HG02763 (cell line): ENCODE measurements at regions not wholly inside any gene's neighbourhood (a gene's known extent, or its start where the extent isn't known, plus 50 kb on each side); places are given as distances from the start of the nearest gene placed in this dataset.
"Not testable (repeated sequence)": the region's sequence is repeated elsewhere in the genome, so short reads cannot be mapped to it uniquely, and the experiment has no call there.

Source experiments
- ATAC-seq: cut with Tn5 transposase; IDR thresholded peaks from one replicate; pipeline ENCODE4 v1.9.1; 2021; ENCODE audit warnings: mild to moderate bottlenecking, moderate library complexity; ENCODE audit not compliant: unreplicated experiment

DNA sequence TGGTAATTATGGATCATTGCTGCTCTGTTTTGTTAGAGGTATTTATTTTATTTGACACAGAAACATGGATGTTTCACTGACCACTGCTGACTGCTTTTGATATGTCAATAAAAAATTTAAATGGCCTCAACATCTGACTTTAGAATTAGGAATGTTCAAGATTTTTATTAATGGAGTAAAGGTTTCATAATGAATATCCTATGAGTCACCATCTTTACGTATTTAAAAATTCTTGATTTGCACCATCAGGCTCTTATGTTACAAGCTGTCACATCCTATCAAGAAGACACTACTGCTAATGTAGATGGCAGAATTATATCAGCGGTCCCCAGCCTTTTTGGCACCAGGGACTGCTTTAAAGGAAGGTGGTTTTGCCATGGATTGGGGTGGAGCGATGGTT is 578.7 kb upstream of the NRP1 start:
- ATAC-seq: no peak

DNA sequence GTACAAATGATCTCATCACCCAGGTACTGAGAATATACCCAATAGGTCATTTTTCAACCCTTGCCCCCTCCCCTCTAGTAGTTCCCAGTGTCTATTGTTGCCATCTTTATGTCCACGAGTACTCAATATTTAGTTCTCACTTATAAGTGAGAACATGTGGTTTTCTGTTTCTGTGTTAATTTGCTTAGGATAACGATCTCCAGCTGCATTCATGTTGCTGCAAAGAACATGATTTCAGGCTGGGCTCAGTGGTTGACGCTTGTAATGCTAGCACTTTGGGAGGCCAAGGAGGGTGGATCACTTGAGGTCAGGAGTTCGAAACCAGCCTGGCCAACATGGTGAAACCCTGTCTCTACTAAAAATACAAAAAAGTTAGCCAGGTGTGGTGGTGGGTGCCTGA is 575.0 kb upstream of the NRP1 start:
- ATAC-seq: not testable (repeated sequence)

DNA sequence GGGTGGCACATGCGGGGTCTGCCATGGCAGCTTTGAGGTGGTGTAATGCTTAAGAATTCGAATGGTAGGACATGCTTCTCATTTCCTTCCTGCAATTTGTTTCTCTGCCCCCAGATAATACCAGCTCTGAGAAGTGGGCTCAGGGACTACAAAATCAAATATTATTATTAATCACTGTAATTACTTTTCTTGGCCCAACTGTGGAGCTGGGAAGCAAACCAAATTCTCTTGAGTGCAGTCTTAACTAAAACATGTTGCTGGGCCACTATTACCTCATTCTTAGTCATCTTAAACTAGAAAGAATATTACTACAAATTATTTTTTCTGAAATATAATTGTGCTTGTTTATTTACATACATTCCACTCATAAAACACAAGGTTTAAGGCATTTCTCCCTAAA is 566.7 kb upstream of the NRP1 start:
- ATAC-seq: no peak

DNA sequence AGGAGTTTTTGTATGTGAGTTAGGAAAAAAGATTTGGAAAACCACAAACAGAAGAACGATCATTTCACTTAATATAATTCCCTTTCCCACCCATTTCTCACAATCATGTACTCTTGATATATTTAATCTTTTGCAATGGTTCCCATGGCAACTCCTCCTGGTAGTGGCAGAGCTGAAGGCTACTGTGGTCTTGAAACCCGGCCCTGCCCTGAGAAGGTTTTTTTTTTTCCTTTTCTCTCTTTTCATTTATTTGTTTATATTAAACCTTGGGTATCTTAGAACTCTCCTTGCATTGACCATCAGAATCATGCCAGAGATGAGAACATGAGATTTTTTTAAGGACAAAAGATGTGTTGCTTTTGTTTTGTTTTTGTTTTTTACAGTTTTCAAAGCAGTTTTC is 566.1 kb upstream of the NRP1 start:
- ATAC-seq: no peak

DNA sequence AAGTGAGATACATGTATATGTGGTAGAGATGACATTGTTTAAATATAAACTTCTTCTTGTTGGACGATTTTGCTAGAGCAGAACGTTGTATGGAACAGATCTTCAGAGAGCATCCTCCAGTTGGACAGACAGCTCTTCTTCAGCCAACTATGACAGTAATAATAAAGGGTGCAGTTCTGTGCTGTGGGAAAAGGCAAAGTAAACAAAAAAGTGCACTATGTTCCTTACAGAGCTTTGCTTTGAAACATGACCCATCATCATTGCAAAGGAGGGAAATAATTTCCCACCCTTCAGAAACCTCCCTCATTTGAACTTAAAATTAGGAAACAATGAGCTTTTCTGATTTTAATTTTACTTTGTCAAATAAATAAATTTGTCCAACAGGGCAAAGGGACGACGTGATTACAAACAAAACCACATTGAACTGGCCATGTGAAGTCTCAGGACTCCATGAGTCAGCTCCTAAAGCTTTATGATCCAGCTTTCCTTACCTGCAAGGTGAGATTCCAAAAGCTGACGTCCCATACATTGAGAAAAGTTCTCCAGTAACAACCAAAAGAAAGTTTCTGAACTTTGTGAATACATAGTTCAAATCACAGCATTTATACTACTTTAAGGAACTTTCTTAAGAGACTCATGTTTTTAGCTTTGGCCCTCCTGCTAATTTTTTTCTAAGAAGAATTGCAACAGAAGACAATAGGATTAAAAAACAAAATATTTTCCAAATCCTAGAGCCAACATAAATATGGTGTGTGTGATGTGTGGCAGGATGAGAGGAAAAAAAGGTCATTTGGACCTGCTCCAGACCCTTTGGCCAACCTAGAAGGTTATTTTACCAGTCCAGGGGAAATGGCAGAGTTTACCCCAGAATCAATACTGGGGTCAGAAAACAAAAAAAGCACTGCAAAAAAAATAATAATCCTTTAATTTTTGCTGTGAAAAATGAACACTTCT is 565.4 kb upstream of the NRP1 start:
- ATAC-seq: no peak

DNA sequence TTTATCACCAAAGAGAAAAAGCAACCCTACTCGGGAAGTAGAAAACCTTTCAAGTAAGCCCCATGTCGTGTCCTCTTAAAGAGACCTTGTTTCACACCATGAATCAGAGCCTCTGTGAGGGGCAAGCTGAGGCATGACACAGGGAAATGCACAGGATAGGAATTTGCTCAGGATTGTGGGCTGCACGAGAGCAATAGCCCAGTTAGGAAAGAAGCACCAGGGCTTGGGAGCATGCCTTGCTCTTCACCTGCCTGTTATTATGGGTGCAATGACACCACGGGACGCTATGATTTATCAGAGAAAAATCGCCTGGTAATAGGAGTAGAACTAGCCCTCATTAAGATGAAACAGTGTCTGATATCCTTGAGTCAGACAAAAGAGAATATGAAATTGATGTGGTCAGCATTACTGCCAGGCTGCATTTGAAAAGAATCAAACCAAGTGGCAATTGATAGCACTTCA is 562.9 kb upstream of the NRP1 start:
- ATAC-seq: no peak

DNA sequence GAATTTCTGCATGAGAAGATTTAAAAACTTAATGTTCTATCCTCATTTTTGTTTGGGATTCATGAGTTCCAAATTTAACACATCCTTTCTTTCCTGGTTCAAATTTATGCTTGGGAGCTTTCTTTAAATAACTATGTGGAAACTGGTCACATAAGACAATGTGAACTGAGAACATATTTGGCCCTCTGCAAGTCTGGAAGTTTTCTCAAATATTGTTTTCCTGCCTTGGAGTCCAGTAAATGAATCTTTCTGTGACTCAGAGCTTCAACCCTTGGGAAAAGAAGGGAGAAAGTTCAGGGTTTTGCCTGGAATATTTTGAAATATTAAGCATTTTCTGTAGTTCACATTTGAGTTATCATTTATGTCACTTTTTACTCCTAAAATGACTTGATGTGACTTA is 559.0 kb upstream of the NRP1 start:
- no peak for ATAC-seq

DNA sequence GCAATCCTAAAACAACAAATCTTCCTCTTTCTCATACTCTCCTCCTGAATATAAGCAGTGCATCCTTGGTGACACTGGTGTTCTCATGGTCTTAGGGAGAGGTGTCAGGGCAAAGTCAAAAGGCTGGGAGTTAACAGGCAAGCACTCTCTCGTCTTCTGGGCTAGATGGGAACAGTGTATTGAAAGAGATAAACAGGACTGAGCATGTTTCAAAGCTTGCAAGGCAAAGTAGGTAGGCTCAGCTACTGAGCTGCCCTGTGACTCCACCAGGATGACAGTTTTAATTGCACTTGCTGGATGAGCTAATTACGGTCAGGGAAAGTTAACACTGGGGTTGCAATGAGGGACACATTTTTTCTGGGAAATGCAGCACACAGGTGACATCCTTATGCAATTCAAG is 554.9 kb upstream of the NRP1 start:
- ATAC-seq: no peak

DNA sequence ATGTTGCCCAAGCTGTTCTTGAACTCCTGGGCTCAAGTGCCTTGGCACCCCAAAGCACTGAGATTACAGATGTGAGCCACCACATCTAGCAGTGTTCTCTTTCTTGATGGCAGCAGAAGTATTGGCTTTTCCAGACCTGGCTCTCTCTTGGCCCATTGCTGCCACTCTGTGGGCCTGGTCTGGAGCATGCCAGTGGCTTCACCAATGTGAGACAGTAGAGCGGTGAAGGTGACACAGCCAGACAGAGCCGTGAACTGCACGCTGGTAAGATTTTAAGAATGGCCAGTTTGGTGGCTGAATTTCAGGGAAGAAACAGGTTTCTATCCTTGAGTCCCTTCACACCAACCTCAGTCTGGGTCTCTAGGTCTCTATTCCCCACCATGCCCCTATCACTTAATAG is 552.7 kb upstream of the NRP1 start:
- ATAC-seq: no peak

DNA sequence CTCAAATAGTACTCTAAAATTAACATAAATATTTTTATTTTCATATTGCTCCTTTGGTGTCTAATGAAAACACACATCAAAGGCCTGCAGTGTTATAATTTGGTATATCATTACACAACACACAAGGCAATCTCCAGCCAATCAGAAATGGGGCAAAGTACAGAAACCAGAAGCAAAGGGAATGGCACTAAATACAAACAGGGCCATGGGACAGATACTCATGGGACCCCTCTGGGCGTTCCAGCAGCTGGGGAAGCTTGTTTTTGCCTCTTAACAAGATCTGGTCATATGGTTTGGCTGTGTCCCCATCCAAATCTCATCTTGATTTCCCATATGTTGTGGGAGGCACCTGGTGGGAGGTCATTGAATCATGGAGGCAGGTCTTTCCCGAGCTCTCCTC is 551.8 kb upstream of the NRP1 start:
- no peak for ATAC-seq

DNA sequence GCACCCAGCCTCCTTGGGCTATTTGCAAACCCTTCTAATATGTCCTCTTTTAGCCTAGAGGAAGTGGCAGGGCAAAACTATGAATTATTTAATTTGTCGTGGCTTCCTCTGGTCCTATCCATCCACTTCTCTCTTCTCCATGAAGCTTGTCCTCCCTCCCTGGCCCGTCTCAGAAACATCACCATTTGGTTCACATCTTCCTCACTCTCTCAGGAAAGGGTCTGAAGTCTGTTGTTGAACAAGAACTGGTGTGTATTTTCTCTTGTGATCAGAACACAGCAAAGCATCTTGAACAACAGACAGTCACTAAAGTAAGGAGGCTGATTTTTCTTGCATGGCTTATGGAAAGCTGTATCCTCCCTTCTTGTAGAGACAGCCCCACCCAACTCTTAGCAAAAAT is 550.1 kb upstream of the NRP1 start:
- ATAC-seq: no peak

DNA sequence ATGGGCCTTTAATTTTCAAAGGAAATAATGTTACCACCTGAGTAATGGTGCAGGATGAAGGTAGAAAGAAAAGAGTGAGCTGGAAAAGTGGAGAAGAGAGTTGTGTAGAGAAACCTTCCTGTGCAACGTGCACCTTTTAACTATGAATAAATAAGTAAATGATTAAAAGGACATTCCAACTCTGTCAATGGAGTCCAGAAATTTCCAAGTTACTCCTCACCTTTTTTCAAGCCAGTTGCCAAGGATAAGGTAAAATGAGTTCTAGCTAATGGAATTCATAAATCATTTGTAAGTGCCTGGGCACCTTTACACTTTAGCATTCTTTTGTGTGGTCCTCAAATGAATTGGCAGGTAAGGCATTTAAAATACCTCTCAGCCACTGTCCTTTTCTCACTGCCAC is 549.4 kb upstream of the NRP1 start:
- no peak for ATAC-seq

DNA sequence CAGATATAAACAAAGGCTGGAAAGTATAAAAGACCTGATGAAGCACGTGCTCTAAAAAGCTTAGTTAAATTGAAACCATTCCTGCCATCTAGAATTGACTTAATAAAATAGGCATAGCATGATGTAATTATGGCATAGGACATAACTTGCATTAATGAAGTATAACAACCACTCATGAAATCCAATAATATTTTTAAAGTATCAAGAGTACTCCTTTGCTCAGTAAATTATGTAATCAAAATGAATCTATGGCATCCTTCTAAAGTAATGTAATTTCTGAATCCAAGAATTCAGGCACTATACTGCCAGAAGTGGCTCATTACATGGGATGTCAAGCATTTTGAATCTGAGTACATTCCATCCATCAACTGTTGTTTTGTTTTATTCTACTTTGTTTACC is 548.5 kb upstream of the NRP1 start:
- ATAC-seq: no peak

DNA sequence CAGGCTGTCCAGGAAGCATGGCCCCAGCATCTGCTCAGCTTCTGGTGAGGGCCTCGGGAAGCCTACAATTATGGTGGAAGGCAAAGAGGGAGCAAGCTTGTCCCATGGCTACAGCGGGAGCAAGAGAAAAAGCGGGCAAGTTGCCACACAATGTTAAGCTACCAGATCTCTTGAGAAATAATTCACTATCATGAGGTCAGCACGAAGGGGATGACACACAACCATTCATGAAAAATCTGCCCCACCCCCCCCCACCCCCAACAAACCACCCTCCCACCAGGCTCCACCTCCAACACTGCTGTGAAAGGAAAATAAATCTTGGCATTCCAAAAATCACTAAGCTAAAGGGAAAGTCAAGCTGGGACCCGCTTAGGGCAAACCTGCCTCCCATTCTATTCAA is 545.8 kb upstream of the NRP1 start:
- no peak for ATAC-seq

DNA sequence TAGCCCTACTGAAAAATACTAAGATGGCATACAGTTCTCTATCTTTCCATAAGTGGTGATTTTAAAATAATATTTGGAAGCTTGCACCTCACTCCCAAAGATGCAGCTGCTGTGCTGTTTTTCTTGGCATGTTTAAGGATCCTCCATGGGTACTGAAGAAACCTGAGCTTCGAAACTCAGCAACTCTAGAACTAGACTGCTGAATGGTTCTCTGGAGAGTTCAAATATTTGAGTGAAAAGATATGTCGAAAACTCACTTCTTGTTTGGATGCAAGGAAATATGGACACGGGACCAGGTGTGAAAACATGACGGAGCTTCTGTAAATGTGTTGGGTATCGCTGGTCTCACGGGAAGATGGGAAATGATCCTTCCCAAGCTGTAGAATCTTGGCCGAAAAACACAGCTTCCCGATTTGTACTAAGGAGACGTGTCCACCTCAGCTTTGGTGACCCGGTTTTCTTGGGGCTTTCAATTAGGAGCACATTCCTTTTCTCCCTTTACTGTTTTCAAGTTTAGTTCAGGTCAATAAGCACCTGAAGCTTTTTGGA is 543.8 kb upstream of the NRP1 start:
- no peak for ATAC-seq

DNA sequence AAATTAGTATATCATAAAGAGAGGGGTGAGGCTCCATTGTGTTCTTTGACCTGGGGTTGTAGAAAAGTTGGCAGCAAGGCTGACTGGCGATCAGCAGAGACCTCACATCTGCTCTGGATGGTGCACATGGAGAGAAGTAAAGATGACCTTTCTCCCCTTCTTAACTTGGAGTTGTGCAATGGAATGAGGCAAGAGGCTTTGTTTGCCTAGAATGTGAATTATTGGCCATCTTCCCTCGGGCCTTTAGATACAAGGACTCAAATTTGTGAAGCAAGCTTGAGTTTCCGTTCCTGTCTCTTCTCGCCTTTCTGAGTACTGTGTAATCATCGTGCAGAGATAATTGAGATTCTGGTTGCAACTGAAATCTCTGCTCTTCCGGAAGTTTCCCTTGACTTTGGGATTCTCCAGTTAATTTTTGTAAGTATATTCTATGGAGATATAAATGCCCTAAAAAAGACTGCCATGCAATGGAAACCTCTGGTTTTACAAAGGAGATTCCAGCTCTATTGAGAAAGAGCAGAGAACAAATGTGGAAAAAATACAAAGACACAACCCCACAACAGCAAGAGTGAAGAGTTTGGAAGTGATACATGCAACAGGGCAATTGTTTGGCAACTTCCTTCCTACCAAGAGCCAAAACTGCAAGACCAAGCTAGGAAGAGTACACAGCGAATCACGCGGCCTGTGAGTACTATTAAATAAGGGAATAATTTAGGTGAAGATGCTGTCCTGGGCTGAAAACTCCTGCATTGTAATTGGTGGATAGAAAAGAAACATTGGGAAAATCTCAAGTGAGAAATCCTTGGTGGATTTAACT is 542.3 kb upstream of the NRP1 start:
- ATAC-seq: no peak

DNA sequence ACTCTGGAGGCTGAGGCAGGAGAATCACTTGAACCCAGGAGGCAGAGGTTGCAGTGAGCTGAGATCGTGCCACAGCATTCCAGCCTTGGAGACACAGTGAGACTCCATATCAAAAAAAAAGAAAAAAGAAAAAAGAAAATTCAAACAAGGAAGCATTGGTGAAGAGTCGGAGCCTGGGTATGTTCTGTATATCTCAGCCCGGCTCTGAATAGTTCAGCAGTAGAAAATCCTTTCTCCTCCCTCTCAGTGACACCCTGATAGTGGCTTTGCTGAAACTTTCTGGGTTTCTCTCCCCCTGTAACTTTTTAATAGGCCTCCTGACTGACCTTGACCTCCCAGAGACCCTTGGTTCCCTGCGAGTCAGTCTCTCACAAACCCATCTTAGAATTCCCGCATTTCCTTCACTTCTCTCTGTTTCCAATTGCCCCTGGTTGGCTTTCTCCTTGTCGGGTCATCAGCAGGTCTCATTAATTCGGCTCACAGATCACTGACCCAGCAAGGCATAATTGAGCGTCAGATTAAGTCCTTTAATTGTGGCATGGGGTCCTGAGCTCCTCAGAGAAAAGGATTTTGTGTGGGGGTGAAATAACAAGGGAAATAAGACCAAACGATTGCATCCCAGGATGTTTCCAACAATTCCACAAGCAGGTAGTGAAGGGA is 541.6 kb upstream of the NRP1 start:
- ATAC-seq: no peak

DNA sequence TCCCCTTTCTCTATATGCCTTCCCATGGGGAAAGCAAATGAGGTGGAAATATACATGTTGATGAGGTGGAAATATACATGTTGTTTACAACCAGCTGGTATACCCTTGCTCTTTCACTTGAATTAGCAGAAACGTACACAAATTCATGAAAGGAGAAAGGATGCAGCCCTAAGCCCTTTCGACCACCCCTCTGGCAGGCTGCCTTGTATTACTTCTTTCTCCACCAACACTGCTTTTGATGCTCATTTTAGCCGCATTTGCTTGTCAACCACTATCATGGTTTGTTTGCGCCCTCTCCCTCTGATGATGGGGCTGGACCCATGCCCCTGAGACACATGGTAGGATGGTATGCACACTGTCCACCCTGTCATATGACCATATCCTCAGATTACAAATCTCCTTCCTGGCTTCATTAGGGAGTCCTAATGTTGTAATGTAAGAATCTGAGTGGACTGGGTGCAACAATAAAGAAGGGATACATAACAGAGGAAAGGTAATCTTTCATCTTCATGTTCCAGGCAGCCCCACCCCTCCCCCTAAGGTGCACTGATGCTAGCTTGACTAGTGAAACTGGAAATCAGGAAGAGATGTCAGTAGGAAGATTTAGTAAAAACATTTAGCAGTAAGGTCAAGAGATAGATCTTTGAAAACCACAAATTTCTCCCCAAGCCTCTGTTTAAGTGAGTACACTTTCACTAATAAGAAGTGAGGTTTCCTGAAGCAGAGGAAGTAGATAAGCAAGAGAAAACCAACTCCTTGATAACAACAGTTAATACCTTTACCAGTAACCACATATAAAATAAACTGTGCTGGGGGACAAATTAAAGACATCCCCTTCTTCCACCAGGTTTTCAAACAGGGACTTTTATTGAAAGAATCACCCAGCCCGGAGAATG is 536.8 kb upstream of the NRP1 start:
- no peak for ATAC-seq

DNA sequence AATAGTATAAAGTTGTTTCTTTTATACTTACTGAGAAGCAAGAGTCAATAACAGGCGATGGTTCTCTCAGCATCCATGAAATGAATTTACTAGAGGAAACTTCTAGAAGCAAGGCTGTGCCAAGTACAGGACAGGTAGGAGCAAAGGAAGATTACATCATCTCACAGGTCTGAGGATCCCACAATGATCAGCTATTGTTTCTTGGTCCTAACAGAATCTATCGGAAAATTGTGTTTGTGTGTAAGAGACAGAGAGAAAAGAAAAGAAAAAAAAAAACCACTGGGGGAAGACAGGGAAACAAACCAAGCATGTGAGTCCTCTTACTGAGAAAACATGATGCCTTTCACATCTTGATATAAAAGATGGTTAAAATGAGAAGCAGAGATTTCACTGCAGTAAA is 535.0 kb upstream of the NRP1 start:
- no peak for ATAC-seq

DNA sequence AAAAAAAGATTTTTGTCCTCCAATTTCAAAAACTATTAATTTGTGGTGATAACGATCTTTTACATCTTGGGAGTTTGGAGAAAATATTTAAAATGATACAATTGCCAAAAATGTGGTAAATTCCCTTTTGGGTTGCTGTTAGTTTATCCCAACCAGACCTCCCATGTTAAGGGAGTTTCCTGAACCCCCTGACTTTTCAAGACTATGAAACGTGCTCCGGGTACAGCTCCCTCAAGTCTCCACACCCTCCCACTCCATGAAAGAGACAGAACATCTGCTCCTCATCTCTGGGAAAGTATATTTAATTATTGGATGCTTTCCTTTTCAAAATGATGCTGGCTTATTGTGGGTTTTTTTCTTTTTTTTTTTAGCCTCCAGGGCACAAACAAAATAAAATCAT is 534.6 kb upstream of the NRP1 start:
- no peak for ATAC-seq
